ENCODE measurements at regions not wholly inside any gene's neighbourhood (a gene's known extent, or its start where the extent isn't known, plus 50 kb on each side); places are given as distances from the start of the nearest gene placed in this dataset.
"Not testable (repeated sequence)": the region's sequence is repeated elsewhere in the genome, so short reads cannot be mapped to it uniquely, and the experiment has no call there.

DNA sequence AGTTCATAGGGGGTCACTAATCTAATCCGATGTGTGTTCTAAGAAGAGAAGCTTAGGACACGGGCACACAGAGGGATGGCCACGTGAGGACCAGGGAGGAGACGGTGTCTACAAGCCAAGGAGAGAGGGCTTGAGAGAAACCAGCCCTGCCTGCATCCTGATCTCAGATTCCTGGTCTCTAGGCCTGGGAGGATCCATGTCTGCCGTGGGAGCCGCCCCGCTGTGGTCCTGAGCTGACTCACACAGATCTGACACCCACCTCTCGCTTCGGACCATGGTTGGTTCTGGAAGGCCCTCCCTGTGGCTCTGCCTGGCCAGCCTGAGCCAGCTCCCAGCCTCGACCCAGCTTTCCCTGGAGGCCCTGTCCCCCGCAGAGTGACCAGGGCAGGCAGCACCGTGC, 136.2 kb downstream of the TMEM121 start:
- not testable (repeated sequence) for TF ChIP-seq POLR2A, POLR2AphosphoS5 (IDR thresholded peaks at IDR 0.05; ENCODE audit: low read depth, low read length)
